GM12872 (cell line): ENCODE measurements at regions not wholly inside any gene's neighbourhood (a gene's known extent, or its start where the extent isn't known, plus 50 kb on each side); places are given as distances from the start of the nearest gene placed in this dataset.

Experiments used
- CTCF ChIP-seq: IDR thresholded peaks from 3 replicates; pipeline ENCODE4 v1.5.1; 2011; ENCODE audit warnings: low read depth, mild to moderate bottlenecking, low read length, moderate library complexity; ENCODE audit not compliant: insufficient read depth

DNA sequence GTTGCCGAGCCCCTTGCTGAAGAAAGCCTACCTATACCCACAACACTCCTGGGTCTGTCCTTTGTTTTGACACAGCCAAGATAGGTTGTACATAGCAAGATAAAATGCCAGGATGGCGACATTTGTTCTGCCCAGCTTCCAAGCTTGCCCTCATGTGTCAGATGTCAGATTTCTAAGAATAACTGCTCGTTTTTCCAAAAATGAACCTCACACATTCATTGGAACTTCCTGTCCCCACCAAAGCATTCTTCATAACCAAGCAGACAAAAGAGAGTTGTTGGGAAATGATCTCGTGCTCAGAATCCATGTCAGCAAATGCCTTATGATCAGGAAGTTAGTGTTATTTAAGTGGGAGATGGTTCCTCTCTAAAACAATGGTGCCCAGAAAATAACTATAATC, 210.1 kb downstream of the ZNF608 start:
- TF ChIP-seq CTCF = no peak

DNA sequence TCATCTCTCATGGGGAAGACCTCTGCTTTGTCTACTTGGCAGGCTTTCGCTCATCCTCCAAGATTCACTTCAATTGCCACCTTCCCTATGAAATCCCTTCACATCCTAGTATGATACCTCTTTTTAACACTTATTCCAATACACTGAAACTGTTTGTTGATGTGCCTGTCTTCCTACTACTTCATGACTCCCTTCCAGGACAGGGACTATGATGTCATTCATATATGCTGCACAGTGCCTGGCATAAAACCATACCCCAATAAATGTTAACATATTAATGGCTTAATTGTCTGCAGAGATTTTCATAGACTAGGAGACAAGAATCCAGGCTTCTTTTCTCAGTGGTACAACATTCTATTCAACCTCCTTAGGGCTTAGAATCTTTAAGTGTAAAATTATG, 215.5 kb downstream of the ZNF608 start:
- no peak for TF ChIP-seq CTCF

DNA sequence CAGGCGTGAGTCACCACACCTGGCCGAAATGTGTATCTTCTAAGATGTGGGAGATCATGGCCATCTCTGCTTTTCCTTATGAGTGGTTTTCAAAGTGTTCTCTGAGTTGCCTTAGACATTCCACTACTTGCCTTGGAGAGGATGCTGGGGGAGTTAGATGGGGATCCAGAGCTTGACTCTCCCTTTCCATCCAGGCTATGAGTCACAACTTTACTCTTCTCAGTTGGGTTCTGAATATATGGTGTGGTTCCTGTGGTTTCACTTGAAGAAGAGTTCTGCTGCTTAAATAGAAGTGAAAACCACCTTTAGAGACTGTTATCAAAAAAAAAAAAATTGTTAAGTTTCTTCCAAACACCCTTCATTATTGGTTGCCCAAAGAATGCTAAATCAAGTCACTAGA, 217.6 kb downstream of the ZNF608 start:
- no peak for TF ChIP-seq CTCF

- TF ChIP-seq CTCF = no peak
Measured at GRCh38 chr5:124527220-124527991, 219.0 kb downstream of the ZNF608 start.

DNA sequence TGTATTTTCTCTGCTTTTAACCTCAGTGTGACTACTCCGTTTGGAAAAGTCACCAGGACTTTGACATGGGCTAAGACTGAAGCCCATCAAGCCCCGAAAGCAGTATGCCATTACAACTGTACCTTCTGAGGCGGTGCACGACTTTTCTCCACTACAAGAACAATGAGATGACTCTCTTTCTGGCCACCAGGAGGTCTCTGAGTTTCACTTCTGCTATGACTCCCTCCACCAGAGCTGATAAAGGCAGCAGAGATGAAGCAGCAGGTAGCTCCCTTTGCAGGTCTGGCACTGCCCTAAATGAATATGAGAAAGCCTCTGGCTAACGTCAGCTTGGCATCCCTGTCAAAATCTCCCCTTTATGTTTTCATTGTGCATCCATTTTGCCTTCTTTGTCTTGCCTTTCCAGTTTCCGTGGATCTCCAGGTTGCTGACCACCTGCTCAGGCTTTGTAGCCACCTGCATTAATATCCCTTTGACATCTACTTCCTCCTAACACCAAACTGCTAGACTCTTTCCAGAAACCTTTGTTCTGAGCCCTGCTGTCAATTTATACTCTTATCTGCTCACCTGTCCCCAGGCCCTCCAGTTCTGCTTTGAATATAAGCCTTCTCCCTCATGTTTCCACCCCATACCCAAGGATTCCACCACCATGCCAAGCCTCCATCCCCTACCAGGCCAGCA, 221.7 kb downstream of the ZNF608 start:
- peak; percentile 46; the same call in 1 of the 3 replicates for TF ChIP-seq CTCF

- no peak for TF ChIP-seq CTCF
Measured at GRCh38 chr5:124523897-124524296, 222.5 kb downstream of the ZNF608 start.

- no peak for TF ChIP-seq CTCF
Measured at GRCh38 chr5:124522992-124523391, 223.4 kb downstream of the ZNF608 start.
